CD4-positive, alpha-beta T cell treated with Interferon gamma for 1 hour (primary cell): ENCODE measurements at regions not wholly inside any gene's neighbourhood (a gene's known extent, or its start where the extent isn't known, plus 50 kb on each side); places are given as distances from the start of the nearest gene placed in this dataset.
"Not testable (repeated sequence)": the region's sequence is repeated elsewhere in the genome, so short reads cannot be mapped to it uniquely, and the experiment has no call there.

Experiments used
- DNase-seq: peaks from one replicate; pipeline ENCODE4 v3.0.0-alpha.2; 2020

- no peak for DNase-seq
Observed at GRCh38 chr14:103273145-103273744, 60.8 kb upstream of the EIF5 start.

GRCh38 chr14:103273745-103274615 is 60.1 kb upstream of the EIF5 start:
- no peak for DNase-seq

- DNase-seq = no peak
Observed at GRCh38 chr14:103275000-103275399, 59.0 kb upstream of the EIF5 start.

- DNase-seq = no peak
Observed at GRCh38 chr14:103277931-103278330, 56.1 kb upstream of the EIF5 start.

GRCh38 chr14:103279142-103280025 is 54.7 kb upstream of the EIF5 start:
- DNase-seq = no peak

GRCh38 chr14:103280278-103280928 is 53.6 kb upstream of the EIF5 start:
- DNase-seq = no peak

DNA sequence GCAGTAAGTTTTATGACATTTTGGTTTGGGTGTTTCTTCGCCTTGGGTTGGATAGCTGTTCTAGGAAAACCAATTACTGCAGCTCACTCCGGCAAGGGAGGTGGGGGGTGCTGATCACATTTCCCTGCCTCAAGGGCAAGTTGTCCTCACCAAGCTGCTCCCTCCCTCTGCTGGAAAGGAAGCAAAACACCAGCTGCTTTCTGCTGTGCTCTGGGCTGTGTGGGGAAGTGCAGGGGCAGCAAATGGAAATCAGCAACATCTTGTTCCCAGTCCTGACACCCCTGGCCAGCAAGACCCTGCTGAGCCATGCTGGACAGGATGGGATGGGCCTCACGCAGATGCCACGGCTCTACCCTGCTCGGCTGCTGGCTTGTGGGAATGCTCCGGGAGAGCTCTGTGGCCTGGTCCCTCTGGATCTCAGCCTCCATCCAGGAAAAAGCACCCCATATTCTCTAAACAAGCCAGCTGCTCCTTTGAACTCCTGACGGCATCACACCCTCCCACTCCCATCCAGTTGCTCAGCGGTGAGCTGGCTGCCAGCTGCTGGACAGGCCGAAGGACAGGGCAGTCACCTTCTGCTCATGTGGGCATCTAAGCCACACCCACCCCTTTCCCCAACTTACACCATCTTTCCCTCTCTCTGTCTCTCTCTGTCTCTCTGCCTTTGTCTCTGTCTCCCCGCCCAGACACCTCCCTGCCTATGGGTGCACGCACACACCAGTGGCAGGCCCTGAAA is 52.4 kb upstream of the EIF5 start:
- no peak for DNase-seq

- not testable (repeated sequence) for DNase-seq
Observed at GRCh38 chr14:103282309-103282708, 51.7 kb upstream of the EIF5 start.

- no peak for DNase-seq
Observed at GRCh38 chr14:103282932-103283331, 51.1 kb upstream of the EIF5 start.

- no peak for DNase-seq
Observed at GRCh38 chr14:103283916-103284315, 50.1 kb upstream of the EIF5 start.
